OCI-LY7 (cell line): ENCODE measurements at regions not wholly inside any gene's neighbourhood (a gene's known extent, or its start where the extent isn't known, plus 50 kb on each side); places are given as distances from the start of the nearest gene placed in this dataset.

Experiments used
- BruUV-seq: library from RNA; stranded (reverse); fragments of 400-500 nt; replicated peaks from 2 replicates; lab custom pipeline; 2021; lab: Mats Ljungman, UMichigan
- CTCF ChIA-PET: fragments of 300-600 bp; sonication (Branson Sonifier 250); formaldehyde crosslinking; loops from one replicate; lab custom pipeline; 2022; ENCODE audit warnings: antibody characterized with exemption; ENCODE audit not compliant: unreplicated experiment; lab: Charles Lee
- POLR2A ChIA-PET: fragments of 300-600 bp; sonication (Branson Sonifier 250); formaldehyde crosslinking; loops from one replicate; lab custom pipeline; 2022; ENCODE audit warnings: antibody characterized with exemption; lab: Charles Lee
- DNase-seq: peaks from one replicate; pipeline ENCODE4 v3.0.0-alpha.2; 2015; ENCODE audit warnings: low spot score
- H2AFZ ChIP-seq: fragments of 200-600 bp; sonication (generic), shearing (Covaris generic); 2 replicates; pipeline ENCODE4 v1.6.1; 2014; ENCODE audit warnings: mild to moderate bottlenecking, antibody characterized with exemption, low read length, moderate library complexity
- H3K27ac ChIP-seq: fragments of 200-600 bp; sonication (generic); 2 replicates; pipeline ENCODE4 v1.5.1; 2014; ENCODE audit warnings: mixed run types, low read depth, mild to moderate bottlenecking, moderate library complexity, low read length, inconsistent platforms; ENCODE audit not compliant: poor library complexity, severe bottlenecking
- H3K36me3 ChIP-seq: fragments of 200-600 bp; sonication (generic); 2 replicates; pipeline ENCODE4 v1.6.1; 2014; ENCODE audit warnings: mild to moderate bottlenecking, antibody characterized with exemption, low read length, moderate library complexity, mixed read lengths; ENCODE audit not compliant: insufficient read depth
- H3K4me1 ChIP-seq: fragments of 200-600 bp; sonication (generic); 2 replicates; pipeline ENCODE4 v1.5.1; 2014; ENCODE audit warnings: mild to moderate bottlenecking, low read length; ENCODE audit not compliant: insufficient read depth, poor library complexity, severe bottlenecking
- H3K4me2 ChIP-seq: fragments of 200-600 bp; sonication (generic); 2 replicates; pipeline ENCODE4 v1.6.1; 2014; ENCODE audit warnings: mild to moderate bottlenecking, low read length
- H3K4me3 ChIP-seq: fragments of 200-600 bp; sonication (generic); 2 replicates; pipeline ENCODE4 v1.5.1; 2014; ENCODE audit warnings: mild to moderate bottlenecking, low read depth, low read length; ENCODE audit not compliant: poor library complexity, severe bottlenecking
- H3K79me2 ChIP-seq: fragments of 200-600 bp; sonication (generic); 2 replicates; pipeline ENCODE4 v1.6.1; 2016; ENCODE audit warnings: low read depth, mild to moderate bottlenecking, low read length, moderate library complexity, mixed read lengths; ENCODE audit not compliant: insufficient read depth
- H3K9me2 ChIP-seq: fragments of 200-600 bp; sonication (generic); 2 replicates; pipeline ENCODE4 v1.6.1; 2016; ENCODE audit warnings: mild to moderate bottlenecking, low read length, mixed read lengths; ENCODE audit not compliant: insufficient read depth
- H3K9me3 ChIP-seq: fragments of 200-600 bp; sonication (generic); 2 replicates; pipeline ENCODE4 v1.6.1; 2014; ENCODE audit warnings: mild to moderate bottlenecking, mixed run types, low read length, mixed read lengths
- H4K20me1 ChIP-seq: fragments of 200-600 bp; sonication (generic); 2 replicates; pipeline ENCODE4 v1.6.1; 2014; ENCODE audit warnings: mild to moderate bottlenecking, antibody characterized with exemption, low read length, moderate library complexity, mixed read lengths; ENCODE audit not compliant: insufficient read depth
- EZH2phosphoT487 ChIP-seq: fragments of 200-600 bp; sonication (generic); IDR thresholded peaks from 2 replicates; pipeline ENCODE4 v1.6.1; 2018; ENCODE audit warnings: low read depth, borderline replicate concordance, mild to moderate bottlenecking, mixed run types, antibody characterized with exemption, low read length, moderate library complexity, mixed read lengths
- intact Hi-C: fragments of 100-400 bp; cut with micrococcal nuclease; formaldehyde crosslinking; loops from one replicate; pipeline ENCODE4 v1.10.0; 2022; ENCODE audit not compliant: unreplicated experiment
- TF ChIP-seq, protein P1 (sequence below): fragments of 200-600 bp; sonication (generic); conservative IDR thresholded peaks from 2 replicates; pipeline ENCODE4 v1.5.1; 2014; ENCODE audit warnings: mild to moderate bottlenecking, antibody characterized with exemption, low read length, moderate library complexity, mixed read lengths

DNA sequence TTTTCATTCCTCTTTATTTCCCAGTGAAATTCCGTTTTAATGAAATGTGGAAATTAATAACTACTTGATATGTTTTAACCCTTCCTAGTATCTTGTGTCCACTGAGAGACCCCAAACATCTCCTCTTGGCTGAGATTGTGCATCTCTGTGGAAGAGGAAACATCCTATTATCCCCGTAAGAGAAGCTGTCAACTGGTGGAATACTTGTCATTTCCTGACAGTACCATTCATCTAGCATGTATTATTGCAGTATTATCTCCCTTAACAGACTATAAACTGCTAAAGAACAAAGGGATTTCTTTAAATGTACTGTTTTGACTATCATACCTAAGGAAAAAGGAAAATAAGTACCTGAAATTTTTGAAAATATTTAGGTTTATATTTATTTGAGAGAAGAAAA, 277.3 kb upstream of the SLC7A11 start:
- no peak overlapping the region for H3K4me3 ChIP-seq
- H3K27ac ChIP-seq, result no peak overlapping the region
- no peaks in the 10 kb centered on the region for H4K20me1 ChIP-seq
- no peak for DNase-seq
- no peaks in the 10 kb centered on the region for H3K36me3 ChIP-seq
- H3K4me2 ChIP-seq, result no peak overlapping the region
- TF ChIP-seq EZH2phosphoT487, result no peak
- TF ChIP-seq, protein P1, sequence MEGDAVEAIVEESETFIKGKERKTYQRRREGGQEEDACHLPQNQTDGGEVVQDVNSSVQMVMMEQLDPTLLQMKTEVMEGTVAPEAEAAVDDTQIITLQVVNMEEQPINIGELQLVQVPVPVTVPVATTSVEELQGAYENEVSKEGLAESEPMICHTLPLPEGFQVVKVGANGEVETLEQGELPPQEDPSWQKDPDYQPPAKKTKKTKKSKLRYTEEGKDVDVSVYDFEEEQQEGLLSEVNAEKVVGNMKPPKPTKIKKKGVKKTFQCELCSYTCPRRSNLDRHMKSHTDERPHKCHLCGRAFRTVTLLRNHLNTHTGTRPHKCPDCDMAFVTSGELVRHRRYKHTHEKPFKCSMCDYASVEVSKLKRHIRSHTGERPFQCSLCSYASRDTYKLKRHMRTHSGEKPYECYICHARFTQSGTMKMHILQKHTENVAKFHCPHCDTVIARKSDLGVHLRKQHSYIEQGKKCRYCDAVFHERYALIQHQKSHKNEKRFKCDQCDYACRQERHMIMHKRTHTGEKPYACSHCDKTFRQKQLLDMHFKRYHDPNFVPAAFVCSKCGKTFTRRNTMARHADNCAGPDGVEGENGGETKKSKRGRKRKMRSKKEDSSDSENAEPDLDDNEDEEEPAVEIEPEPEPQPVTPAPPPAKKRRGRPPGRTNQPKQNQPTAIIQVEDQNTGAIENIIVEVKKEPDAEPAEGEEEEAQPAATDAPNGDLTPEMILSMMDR, result no peak
- no peak overlapping the region for H2AFZ ChIP-seq
- POLR2A ChIA-PET, result interaction anchor here (0.6 kb wide), 1 partner anchor 227 kb away, joined by 3 read pairs; no protein-coding TSS in a partner anchor
- BruUV-seq, result no TSS peak
- H3K9me3 ChIP-seq, result no peaks in the 10 kb centered on the region
- H3K9me2 ChIP-seq, result no peaks in the 10 kb centered on the region
- no peaks in the 10 kb centered on the region for H3K4me1 ChIP-seq
- CTCF ChIA-PET, result no interaction called here
- intact Hi-C loops, result no loop called here
- H3K79me2 ChIP-seq, result no peaks in the 10 kb centered on the region

GRCh38 chr4:138513535-138513934, 271.4 kb upstream of the SLC7A11 start:
- H4K20me1 ChIP-seq, result no peaks in the 10 kb centered on the region
- ChIA-PET POLR2A (interaction anchor here (0.5 kb wide), 2 partner anchors 71 to 452 kb away, joined by 4 to 5 read pairs; no protein-coding TSS in a partner anchor), CTCF (no interaction called here)
- no peak for DNase-seq
- no peak overlapping the region for H3K4me3 ChIP-seq
- H3K4me1 ChIP-seq, result no peaks in the 10 kb centered on the region
- H3K4me2 ChIP-seq, result no peak overlapping the region
- no peak for TF ChIP-seq EZH2phosphoT487
- TF ChIP-seq, protein P1, result no peak
- no peak overlapping the region for H3K27ac ChIP-seq
- no TSS peak for BruUV-seq
- H3K79me2 ChIP-seq, result no peaks in the 10 kb centered on the region
- H3K36me3 ChIP-seq, result no peaks in the 10 kb centered on the region
- no peaks in the 10 kb centered on the region for H3K9me2 ChIP-seq
- H3K9me3 ChIP-seq, result no peaks in the 10 kb centered on the region
- intact Hi-C loops, result no loop called here
- H2AFZ ChIP-seq, result no peak overlapping the region

- intact Hi-C loops, result no loop called here
- no peak overlapping the region for H2AFZ ChIP-seq
- POLR2A ChIA-PET, result no interaction called here
- DNase-seq, result no peak
- BruUV-seq, result no TSS peak
- no peaks in the 10 kb centered on the region for H3K79me2 ChIP-seq
- H3K9me2 ChIP-seq, result no peaks in the 10 kb centered on the region
- H3K4me1 ChIP-seq, result no peaks in the 10 kb centered on the region
- no peaks in the 10 kb centered on the region for H3K36me3 ChIP-seq
- H3K4me3 ChIP-seq, result no peak overlapping the region
- H4K20me1 ChIP-seq, result no peaks in the 10 kb centered on the region
- H3K9me3 ChIP-seq, result no peaks in the 10 kb centered on the region
- CTCF ChIA-PET, result no interaction called here
- no peak overlapping the region for H3K4me2 ChIP-seq
- H3K27ac ChIP-seq, result no peak overlapping the region
- no peak for TF ChIP-seq EZH2phosphoT487
- TF ChIP-seq, protein P1, result no peak
Measured at GRCh38 chr4:138512756-138513155, 270.6 kb upstream of the SLC7A11 start.
